Epidermal melanocyte (primary cell): ENCODE measurements at regions not wholly inside any gene's neighbourhood (a gene's known extent, or its start where the extent isn't known, plus 50 kb on each side); places are given as distances from the start of the nearest gene placed in this dataset.

Experiments used
- DNase-seq: peaks from one replicate; pipeline ENCODE4 v3.0.0; 2011; ENCODE audit warnings: low spot score; ENCODE audit not compliant: insufficient read length

- no peak for DNase-seq
Observed at GRCh38 chr2:235347691-235348090, 146.2 kb upstream of the AGAP1 start.

- no peak for DNase-seq
Observed at GRCh38 chr2:235348329-235348728, 145.5 kb upstream of the AGAP1 start.

DNA sequence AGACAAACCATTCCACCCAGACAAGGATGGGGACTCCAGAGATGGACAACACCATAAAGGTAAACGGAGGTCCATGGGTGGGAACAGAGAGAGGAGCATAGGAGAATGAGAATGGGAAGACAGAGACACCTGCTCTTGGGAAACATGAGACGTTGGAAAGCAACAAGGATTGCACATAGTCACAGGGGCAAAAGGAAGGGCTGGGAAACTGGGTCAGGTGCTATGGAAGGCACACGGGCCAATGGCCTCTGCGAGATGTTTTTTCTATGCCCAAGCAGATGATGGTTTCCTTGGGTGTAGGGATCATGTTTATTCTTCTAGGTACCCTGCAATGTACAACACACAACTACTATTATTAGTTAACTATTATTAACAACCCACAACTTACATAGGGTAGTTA is 143.6 kb upstream of the AGAP1 start:
- DNase-seq: no peak

- no peak for DNase-seq
Observed at GRCh38 chr2:235352541-235352940, 141.3 kb upstream of the AGAP1 start.

GRCh38 chr2:235357881-235358280 is 136.0 kb upstream of the AGAP1 start:
- no peak for DNase-seq

DNA sequence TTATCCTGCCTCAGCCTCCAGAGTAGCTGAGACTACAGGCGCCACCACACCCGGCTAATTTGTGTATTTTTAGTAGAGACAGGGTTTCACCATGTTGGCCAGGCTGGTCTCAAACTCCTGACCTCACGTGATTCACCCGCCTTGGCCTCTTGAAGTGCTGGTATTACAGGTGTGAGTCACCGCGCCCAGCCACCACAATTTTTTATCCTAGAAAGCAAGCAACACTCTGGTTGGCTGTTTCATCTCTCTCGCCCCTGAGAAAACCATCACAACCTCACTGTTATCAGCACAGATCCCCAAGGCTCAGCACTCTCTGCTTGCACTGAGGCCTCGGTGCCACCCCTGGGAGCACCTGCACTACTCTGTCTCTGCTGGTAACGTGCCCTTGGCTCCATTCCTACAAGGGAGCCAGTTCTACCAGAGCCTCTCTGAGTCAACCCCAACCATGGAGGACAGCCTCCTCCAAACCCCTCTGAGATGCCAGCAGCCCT is 134.8 kb upstream of the AGAP1 start:
- no peak for DNase-seq

DNA sequence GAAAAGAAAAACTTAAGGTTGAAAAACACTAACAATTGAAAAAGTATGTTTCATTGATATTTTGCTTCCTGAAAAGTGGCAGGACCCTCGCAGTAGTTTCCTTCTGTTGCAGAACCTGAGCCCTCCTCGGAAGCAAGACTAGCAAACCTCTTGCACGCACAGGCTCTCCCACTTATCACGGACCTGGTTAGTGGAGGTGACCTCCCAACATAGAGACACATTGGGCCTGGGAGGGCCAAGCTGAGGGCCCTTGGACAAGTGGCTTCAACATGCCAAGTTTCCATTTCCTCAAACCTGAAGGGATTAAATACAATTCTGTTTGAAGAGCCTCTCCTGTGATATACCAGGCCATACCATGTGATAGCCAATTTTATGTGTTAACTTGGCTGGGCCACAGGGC is 133.4 kb upstream of the AGAP1 start:
- no peak for DNase-seq

- DNase-seq: no peak
Observed at GRCh38 chr2:235365743-235366142, 128.1 kb upstream of the AGAP1 start.

GRCh38 chr2:235366390-235366789 is 127.5 kb upstream of the AGAP1 start:
- DNase-seq: no peak

DNA sequence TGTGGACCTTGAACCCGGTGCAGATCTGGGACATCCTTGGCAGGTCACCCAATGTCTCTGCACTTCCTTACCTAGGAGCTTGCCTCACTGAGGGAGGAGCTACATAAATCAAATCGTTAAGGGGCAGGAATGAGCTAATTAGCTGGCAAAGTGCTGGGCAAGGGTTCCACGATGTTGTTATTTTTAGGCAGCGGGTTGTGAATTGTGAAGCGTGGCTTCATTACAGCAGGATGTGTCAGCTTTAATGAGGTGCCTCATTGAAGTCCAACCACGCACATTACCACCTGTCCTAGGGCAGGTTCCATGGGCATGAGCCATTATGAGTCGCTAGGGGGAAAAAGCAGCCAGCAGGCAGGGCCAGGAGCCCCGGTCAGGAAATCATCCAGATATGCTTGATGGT is 127.0 kb upstream of the AGAP1 start:
- no peak for DNase-seq

- DNase-seq: no peak
Observed at GRCh38 chr2:235371018-235371417, 122.8 kb upstream of the AGAP1 start.

GRCh38 chr2:235373171-235373570 is 120.7 kb upstream of the AGAP1 start:
- no peak for DNase-seq

- no peak for DNase-seq
Observed at GRCh38 chr2:235377176-235377575, 116.7 kb upstream of the AGAP1 start.

GRCh38 chr2:235378246-235378645 is 115.6 kb upstream of the AGAP1 start:
- DNase-seq: no peak

- no peak for DNase-seq
Observed at GRCh38 chr2:235378944-235379343, 114.9 kb upstream of the AGAP1 start.

DNA sequence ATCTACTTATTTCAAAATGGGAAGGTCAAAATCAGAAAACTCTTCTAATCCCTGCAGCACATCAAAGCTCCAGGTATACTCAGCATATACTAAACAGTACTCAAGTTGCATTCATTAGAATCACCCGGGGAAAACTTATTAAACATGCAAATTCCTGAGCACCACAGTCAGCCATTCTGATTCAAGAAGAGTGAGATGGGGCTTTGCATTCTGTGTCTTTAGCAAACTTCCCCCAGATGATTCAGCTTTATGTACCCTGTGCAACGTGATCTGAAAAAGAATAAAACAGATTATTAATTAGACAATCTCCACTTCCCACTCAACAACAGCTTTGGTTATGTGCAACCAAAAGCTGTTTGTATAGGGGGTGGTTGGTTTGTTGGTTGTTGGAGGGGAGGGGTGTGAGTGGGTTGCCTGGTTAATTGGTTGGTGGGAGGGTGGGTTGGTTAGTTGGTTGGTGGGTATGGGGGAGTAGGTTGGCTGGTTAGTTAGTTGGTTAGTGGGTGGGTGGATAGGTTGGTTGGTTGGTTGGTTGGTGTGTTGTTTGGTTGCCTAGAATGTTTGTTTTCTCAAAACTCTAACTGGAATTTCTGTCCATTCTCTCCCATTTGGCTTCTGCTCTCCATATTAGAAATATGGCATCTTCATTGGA is 112.5 kb upstream of the AGAP1 start:
- no peak for DNase-seq

GRCh38 chr2:235382179-235382578 is 111.7 kb upstream of the AGAP1 start:
- DNase-seq: no peak

GRCh38 chr2:235382601-235383000 is 111.2 kb upstream of the AGAP1 start:
- DNase-seq: no peak

GRCh38 chr2:235383272-235383843 is 110.5 kb upstream of the AGAP1 start:
- no peak for DNase-seq

GRCh38 chr2:235384624-235385023 is 109.2 kb upstream of the AGAP1 start:
- no peak for DNase-seq

GRCh38 chr2:235389626-235390025 is 104.2 kb upstream of the AGAP1 start:
- DNase-seq: no peak

DNA sequence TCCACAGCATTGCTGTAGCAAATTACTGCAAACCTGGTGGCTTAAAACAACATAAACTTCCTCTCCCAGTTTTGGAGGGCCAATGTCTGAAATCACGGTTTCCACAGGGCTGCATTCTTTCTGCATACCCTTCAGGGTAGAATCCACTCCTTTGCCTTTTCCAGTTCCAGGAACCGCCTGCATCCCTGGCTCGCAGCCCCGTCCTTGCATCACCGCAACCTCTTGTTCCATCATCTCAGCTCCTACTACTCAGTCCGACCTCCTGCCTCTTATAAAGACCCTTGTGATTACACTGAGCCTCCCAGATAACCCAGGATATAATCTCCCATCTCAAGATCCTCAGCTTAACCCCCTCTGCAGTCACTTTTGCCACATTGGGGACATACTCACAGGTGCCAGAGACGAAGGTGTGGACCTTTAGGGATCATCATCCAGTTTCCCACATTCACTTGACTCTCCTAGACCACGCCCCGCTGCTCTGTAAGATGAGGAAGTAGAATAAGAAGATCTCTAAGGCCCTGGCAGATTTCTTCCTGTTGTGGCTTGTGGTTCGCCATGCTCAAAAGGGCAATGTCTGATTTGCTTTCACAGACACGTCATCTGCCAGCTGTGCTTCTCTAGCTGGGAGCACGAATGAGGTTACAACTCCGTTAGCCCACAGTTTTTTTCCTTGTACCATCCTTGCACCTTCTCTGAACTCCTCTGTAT is 103.6 kb upstream of the AGAP1 start:
- no peak for DNase-seq

DNA sequence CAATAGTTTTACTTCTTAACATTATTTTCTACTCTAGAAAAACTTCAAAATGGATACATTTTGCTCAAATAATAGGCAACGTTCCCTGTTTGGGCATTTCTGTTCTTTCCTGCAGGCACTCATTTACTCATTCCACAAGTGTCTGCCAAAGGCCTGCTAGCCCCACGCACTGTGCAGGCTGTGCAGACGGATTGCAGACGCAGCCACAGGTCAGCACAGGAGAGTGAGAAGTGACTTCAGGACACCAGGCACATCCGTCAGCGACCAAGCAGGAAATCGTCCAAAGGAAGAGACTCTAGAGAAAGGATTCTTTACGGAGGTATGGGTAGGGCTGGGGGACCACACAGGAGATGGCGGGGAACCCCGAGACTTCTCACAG is 103.0 kb upstream of the AGAP1 start:
- DNase-seq: no peak
